ENCODE measurements at regions not wholly inside any gene's neighbourhood (a gene's known extent, or its start where the extent isn't known, plus 50 kb on each side); places are given as distances from the start of the nearest gene placed in this dataset.

DNA sequence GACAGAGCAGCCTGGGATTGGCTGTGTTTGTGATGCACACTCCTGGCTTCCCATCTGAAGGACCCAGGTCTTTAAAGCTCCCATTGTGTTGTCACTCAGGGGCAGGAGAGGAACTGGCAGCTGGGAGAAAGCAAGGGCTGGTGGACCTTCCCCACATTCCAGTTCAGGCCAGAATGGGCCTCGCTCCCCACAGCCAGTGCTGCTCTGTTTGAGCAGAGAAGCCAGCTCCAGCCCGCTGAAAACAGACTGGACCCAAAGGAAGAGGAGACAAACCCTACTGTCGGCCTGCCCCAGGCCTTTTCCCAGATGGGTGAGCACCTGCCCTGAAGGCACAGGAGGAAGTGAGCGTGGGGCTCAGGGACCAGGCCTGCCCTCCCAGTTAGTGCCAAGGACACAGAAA lies 499.4 kb downstream of the NPHP4 start:
- no peak for DNase-seq

DNA sequence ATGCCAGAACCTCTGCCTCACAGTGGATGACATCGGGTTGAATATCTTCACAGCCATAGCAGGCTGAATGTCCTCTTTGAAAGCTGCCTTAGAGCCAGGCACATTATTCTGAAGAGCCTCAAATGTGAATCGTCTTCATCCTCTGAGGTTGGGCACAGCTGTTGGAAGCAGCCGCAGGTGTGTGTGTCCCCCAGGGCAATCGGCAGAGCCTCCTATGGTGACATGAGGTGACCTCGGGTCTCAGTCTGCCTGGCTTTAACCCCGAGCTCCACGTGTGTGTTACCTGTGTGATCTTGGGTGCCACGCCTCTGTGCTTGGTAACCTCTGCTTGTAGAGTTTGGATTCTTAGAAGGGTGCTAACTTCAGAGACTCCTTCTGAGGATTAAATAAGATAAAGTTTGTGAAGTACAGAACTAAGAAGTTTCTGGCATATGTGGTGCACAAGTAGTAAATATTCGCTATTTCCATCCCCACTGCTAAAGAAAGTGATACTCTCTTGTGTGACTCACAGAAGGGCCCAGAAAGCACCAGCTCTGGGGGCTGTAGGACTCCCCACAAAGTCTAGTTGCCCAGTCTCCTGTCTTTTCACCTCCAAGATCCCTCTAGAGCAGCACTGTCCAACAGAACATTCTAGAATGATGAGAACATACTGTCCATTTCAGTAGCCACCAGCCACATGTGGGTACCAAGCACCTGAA lies 500.9 kb downstream of the NPHP4 start:
- DNase-seq, result no peak

DNA sequence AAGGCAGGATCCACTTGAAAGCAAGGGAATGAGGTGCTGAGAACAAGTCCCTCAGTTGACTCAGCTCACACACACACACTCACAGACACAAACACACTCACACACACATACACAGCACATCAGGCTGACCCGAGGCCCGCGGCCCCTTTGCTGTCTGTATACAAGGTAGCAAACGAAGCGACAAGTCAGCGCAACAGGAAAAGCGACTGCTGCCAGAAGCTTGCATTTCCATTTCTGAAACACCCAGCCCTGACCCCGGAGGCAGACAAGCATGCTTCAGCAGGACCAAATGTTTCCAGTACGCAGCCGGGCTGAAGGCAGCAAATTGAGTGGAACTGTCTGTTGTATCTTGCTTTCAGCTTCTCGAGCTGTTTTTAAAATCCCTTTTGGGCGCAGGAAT lies 501.6 kb downstream of the NPHP4 start:
- no peak for DNase-seq

DNA sequence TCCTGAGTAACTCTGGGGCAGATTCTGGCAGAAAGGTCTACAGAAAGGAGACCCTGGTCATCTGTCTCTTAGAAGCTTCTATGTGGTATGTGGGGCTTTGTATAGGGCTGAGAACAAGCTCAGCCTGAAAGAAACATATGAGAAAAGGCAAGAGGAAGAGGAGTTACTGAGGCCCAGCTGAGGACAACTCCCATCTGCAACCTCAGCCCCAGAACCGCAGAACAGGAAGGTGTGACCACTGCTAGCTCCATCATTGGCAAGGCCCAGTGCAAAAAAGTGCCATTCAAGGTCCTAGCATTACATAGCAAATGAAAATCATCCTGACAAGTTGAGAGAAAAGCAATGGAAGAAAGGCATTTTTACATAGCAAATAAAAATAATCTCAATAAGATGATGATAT lies 503.8 kb downstream of the NPHP4 start:
- DNase-seq, result no peak

DNA sequence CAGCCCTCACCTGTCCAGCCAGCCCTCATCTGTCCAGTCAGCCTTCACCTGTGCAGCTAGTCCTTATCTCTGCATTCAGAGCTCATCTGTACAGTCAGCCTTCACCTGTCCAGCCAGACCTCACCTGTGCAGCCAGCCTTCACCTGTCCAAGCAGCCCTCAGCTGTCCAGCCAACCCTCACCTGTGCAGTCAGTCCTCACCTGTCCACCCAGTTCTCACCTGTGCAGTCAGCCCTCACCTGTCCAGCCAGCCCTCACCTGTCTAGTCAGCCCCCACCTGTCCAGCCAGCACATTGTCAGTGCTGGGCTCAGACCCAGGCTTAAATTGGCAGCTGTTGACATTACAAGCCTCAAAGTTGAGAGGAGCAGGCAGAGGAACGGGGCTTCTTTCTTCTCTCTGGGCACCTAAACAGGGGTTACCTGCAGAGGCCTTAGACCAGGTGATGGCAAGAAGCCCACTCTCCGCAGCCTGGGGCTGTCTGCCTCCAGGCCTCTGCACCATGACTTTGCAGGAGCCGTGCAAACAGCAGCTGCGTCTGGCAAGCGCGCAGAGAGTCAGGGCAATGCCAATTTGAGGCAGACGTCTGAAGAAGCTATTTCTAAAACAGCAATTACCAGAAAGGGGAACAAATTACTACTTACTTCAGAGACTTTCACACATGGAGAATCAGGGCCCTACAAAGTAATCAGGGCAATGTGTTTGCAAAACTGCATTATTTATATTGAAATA lies 506.1 kb downstream of the NPHP4 start:
- DNase-seq, result no peak

DNA sequence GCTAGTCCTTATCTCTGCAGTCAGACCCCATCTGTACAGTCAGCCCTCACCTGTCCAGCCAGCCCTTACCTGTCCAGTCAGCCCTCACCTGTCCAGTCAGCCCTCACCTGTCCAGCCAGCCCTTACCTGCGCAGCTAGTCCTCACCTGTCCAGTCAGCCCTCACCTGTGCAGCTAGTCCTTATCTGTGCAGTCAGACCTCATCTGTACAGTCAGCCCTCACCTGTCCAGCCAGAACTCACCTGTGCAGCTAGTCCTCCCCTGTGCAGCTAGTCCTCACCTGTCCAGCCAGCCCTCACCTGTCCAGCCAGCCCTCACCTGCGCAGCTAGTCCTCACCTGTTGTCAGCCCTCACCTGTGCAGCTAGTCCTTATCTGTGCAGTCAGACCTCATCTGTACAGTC lies 506.8 kb downstream of the NPHP4 start:
- no peak for DNase-seq

DNA sequence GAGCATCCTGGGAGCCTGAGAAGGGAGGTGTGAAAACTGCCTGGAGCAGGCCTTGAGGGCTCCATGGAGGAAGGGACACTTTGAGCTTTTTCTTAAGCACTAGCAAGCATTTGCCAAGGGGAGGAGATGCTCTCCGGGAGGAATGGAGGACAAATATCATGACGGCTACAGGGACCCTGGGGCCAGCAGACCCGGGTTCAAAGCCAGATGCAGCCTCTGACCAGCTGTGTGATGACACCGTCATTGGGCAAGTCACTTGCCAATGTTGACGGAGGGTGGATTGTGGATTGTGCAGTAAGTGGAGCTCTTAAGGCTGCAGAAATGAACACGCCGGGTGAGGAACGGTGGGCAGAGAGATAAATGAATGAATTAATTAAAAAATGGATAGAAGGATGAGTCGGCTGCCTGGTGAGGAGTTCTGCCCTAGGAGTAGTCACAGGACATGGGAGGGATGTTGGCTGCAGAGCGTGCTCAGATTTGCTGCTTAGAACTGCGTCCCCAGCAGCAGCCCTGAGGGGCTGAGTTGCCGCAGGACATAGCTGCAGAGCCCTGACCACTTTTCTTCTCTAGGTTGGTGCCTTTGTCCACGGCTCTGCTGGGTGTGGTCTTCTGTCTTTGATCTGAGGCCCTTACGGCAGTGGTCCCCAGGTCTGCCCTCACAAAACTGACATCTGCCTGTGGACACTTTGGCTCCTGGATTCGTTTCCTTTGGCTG lies 507.6 kb downstream of the NPHP4 start:
- DNase-seq, result no peak

DNA sequence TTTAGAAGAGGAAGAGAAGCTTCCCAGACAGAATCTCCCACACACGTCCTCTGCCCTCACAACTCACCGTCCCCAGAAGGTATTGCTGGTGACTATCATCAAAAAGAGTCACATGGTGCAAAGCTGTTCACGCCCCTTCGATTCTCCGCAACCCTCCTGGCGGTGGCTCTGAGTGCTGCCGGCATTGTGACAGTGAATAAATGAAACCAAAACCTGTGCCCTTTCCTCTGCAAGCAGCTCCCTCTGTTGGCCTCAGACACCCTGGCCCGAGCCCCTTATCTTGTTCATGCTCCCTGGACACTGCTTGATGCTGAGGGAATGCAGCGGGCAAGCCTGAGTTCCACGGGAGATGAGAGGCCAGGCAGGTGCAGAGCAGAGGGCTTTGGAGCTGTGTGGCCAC lies 510.3 kb downstream of the NPHP4 start:
- DNase-seq, result no peak

DNA sequence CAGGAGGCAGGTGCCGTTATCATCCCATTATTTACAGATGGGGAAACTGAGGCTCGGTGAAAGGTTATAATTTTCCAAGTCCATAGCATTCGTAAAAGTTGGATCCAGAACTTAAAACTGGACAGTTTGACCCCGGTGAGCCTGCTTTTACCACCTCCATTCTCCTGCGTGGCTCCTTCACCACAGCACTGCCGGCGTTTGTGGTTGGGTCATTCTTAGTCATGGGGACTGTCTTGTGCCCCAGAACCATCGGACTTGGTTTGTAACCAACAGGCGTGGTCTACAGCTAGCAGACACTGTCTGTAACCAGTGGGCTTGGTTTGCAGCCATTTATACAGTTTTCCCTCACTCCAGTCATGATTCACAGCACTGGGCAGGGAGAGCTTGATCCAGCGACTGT lies 511.3 kb downstream of the NPHP4 start:
- DNase-seq, result no peak

DNA sequence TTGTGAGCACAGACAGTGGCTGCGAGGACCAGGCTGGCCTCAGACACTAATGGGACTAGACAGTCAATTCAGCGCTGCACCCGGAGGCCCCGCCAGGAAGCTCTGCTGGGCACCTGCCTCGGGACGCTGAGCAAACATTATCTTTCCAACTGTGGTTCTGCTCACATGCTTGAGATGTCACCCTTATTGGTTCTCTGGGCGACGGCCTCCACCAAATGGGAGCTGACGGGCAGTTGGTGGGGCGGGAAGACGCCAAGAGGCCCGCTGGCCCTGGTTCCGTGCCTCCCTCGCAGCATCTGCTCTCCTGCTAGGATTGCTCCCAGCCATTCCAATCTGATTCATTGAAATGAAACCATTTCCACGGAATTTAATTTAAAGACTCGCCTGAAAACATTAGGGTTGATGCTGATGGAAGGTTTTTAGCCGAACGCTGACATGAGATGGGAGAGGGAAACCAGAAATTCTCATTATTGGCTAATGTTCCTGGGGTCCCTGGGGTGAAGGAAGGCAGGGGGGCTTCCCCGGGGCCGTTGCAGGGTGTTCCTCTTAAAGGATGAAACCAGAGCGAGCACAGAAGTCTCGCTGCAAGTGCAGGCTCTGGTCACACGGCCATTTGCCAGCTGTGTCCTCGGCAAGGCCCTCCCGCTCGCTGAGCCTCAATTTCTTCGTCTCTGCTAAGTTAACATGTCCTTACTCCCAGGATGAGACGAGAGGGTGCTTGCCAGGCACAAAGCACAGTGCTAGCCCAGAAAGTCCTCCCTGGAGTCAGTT lies 512.2 kb downstream of the NPHP4 start:
- DNase-seq, result no peak

DNA sequence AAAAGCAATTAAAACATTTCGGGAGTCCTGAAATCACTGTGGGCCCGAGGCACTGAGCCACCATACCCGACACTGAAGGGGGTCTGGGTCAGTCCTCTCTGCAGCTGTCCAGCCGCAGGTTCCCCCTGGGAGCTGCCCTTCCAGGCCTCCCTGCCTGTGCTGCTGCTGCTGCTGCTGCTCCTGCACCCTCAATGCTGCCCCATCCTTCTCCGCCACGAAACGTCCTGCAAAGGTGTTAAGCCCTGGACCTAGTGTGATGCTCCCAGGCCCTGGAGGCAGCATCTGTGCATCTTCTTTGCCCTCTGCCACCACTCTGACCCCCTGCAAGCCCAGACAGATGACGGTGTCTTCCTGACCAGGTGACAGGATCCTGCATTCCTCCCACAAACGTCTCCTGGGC lies 513.3 kb downstream of the NPHP4 start:
- DNase-seq, result no peak

DNA sequence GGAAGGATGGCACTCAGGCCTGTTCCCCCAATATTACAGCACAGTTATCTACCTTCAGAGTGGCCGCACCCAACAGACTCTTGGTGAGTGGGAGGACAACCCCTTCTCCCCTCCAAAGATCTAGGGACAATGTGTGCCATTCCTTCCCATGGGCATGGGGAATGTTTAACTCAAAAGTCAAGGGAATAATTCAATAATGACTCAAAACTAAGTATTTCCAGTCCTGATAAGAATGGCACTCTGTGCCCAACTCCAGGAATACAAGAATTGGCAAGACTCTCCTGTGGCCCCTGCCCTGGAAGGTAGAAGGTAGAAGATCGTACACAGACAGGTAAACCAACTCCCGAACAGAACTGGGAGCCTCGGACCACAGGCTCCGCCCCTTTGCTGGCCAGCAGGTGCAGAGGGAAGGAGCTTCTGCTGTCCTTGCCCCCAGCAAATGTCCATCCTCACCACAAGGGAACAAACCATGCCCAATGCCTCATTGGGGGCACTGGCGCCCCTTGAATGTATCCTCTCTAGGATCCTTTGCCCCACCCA lies 514.0 kb downstream of the NPHP4 start:
- no peak for DNase-seq

DNA sequence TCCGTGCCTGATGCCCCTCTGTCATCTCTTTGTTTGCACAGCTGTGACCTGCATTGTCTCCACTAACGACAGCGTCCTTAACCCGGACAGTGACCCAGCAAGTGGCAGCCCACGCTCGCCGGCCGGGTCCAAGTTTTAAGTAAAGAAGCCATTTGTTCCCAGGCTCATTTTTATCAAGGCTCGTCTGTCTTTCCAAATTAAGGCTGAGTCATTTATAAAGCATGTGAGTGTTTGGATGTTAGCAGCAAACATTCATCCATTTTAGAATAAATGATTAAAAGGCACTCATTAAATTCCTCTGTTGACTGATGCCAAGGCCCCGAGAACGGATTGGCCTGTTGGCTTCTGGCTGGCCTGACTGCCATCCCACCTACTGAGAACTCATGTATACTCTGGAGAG lies 514.5 kb downstream of the NPHP4 start:
- no peak for DNase-seq

DNA sequence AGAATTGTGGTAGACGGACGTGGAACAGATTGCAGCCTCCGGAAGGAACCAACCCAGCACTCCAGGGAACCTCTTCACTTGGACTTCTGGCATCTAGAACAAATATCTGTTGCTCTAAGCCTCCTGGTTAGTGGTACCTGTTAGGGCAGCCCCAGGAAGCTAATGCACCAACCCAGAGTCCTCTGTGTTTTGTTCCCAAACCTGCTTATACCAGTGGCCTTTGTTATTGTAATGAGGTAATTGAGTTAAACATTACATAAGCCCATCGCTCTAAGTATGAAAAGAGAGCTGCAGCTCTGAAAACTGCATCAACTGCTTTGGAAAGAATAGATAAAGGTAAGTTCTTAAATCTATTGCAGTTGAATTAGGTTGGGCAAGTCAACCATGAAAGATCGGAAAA lies 516.7 kb downstream of the NPHP4 start:
- no peak for DNase-seq

DNA sequence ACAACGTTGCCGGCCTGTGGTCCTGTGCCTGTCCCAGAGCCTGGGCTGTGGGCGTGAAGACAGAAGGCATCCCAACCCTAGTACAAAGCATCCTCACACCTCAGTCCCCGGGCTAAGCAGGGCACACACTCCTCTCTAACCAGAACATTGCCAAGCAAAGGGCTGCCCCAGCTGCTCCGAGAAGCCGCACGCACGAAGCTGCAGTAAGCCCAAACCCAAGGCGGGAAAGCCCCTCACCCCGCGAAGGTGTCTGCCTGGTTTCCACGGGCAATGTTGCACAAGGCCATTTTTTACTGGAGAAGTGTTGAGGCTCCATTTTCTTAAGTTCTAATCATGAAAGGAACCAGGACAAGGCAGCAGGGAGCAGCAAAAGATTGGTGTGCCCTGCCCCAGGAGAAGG lies 519.0 kb downstream of the NPHP4 start:
- DNase-seq, result no peak

DNA sequence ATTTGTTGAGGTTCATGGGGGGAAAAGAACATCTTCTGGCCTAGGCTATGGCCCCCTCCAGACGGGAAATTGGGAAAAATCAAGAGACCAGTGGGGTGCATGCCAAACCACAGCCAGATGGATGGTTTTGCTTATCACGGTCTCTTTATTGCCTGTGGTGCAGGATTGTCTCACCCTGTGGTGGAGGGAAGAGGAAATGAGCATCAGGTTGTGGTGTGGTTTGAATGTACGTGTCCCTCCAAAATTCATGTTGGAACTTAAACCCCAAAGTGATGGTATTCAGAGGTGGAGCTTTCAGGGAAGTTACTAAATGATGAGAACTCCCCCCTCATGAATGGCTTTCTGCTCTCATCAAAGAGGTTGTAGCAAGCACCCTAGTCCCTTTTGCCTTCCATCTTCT lies 525.7 kb downstream of the NPHP4 start:
- no peak for DNase-seq

DNA sequence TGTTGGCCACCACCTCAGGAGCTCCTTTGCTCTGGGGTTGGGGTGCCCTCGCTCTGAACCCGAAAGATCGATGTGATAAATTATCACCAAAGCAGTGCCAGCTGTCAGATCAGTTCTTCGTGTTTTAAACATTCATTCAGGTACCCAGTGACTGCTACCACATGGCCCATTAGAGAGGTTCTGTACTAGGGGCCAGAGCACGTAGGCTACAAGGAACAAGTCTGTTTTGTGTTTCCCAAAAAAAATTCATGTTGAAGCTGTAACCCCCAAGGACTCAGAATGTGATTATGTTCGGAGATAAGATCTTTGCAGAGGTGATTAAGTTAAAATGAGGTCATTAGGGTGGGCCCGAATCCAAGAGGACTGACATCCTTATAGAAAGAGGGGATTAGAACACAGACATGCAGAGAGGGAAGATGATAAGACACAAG lies 526.9 kb downstream of the NPHP4 start:
- no peak for DNase-seq

DNA sequence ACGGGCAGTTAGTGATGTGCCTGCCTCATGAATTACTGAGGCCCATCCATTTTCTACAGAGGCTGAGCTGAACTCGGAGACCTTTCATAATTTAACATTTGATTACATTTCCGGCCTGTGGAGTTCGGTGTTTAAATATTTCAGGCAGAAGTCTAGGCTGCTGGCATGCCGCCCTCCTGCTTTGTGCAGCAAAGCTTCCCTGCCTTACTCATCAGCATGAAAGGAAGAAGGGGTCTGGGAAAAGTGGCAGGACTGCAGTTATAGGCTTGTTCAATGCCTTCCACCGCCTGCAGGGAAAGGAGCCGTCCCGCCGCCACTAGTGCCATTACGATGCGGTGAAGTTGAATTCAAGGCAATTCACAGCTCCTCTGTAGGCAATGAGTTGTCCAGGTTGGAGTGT lies 527.9 kb downstream of the NPHP4 start:
- DNase-seq, result no peak

DNA sequence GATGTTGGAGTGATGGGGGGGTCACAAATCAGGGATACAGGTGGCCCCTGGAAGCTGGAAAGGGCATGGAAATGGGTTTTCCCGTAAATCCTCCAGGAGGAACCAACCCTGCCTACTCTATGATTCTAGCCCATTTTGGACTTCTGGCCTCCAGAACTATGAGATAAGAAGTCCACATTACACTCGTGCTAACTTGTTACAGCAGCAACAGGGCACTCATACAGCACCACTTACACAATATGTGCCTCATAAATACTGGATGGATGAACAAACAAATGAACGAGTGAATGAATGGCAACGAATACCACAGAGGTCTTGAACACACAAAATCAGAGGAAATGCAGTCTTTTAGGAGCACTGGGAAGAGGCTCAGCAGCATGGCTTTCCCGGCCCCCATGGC lies 531.3 kb downstream of the NPHP4 start:
- no peak for DNase-seq

DNA sequence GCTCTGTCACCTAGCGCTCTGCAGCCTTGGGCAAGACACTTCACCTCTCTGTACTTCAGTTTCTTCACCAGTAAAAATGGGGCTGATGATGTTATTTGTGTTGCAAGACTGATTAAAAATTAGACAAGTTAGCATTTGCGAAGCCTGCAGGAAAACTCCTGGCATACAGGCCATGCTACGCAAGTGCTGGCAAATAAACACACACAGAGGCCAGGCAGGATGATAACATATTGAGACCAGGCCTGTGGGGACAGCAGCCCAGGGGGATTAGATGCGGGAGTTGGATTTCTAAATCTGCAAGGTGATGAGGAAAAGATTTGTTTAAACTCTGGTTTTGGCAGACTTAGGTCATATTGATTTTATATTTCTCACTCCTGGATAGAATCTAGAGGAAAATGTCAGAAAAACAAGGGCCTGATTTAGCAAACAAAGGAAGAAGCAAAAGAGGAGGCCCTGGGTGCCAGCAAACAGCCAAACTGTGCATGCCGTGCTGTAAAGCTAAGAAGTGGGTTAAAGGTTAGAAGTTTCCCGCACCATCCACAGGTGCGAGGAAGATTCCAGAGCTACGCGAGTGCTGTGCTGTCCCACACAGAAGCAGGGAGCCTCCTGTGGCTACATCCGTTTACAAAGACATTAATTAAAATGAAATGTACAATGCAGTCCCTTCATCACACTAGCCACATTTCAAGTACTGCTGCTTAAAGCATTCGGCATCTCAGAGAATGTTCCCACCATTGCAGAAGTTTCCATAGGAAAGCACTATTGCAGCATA lies 532.2 kb downstream of the NPHP4 start:
- DNase-seq, result no peak

DNA sequence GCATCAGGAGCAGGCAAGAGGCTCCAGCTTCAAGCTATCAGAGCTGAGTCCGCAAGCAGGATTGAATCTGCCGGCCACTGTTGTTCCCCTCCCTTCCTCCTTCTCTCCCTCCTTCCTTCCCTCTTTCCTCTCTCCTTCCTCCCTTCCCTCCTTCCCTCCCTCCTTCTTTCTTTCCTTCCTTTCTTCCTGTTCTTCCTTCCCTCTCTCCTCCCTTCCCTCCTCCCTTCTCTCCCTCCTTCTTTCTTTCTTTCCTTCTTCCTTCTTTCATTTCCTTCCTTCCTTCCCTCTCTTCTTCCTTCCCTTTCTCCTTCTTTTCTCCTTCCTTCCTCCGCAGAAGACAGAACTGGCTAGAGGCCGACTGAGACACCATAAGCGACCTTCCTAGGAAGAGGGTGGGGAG lies 534.0 kb downstream of the NPHP4 start:
- no peak for DNase-seq

Data from fibroblast of skin of scalp (primary cell).